DND-41 (cell line): ENCODE measurements at regions not wholly inside any gene's neighbourhood (a gene's known extent, or its start where the extent isn't known, plus 50 kb on each side); places are given as distances from the start of the nearest gene placed in this dataset.

Experiments
- ATAC-seq: fragments of 200-7000 bp; cut with Tn5 transposase; 3 replicates; pipeline ENCODE4 v1.9.1; 2021; ENCODE audit warnings: low read depth; ENCODE audit not compliant: insufficient read depth
- DNase-seq: peaks from one replicate; pipeline ENCODE4 v3.0.0-alpha.2; 2020
- H2AFZ ChIP-seq: 2 replicates; pipeline ENCODE4 v1.6.0; 2012; ENCODE audit warnings: low read depth, low read length
- H3K27ac ChIP-seq: 2 replicates; pipeline ENCODE4 v1.5.1; 2012; ENCODE audit warnings: low read length, inconsistent platforms
- H3K27me3 ChIP-seq: fragments of 200-600 bp; sonication (generic); 2 replicates; pipeline ENCODE4 v1.6.0; 2012; ENCODE audit warnings: low read length, mild to moderate bottlenecking, inconsistent platforms; ENCODE audit not compliant: insufficient read depth, poor library complexity
- H3K36me3 ChIP-seq: 2 replicates; pipeline ENCODE4 v1.5.1; 2012; ENCODE audit warnings: low read length, inconsistent platforms; ENCODE audit not compliant: insufficient read depth
- H3K4me1 ChIP-seq: 2 replicates; pipeline ENCODE4 v1.5.1; 2012; ENCODE audit warnings: mild to moderate bottlenecking, low read length; ENCODE audit not compliant: insufficient read depth
- H3K4me2 ChIP-seq: 2 replicates; pipeline ENCODE4 v1.6.0; 2012; ENCODE audit warnings: mild to moderate bottlenecking, moderate library complexity, low read length, inconsistent platforms; ENCODE audit not compliant: insufficient read depth
- H3K4me3 ChIP-seq, 2 experiments: fragments of 200-600 bp in 1 of 2; shearing (Covaris generic) in 1 of 2; 2 replicates each; pipeline ENCODE4 v1.5.1; 2012 to 2016; ENCODE audit warnings: inconsistent platforms in 2 of 2, low read length in 2 of 2, mild to moderate bottlenecking in 2 of 2, low read depth in 1 of 2, moderate library complexity in 1 of 2
- H3K79me2 ChIP-seq: 2 replicates; pipeline ENCODE4 v1.6.0; 2012; ENCODE audit warnings: low read length, inconsistent platforms; ENCODE audit not compliant: insufficient read depth
- H3K9ac ChIP-seq: 2 replicates; pipeline ENCODE4 v1.6.0; 2012; ENCODE audit warnings: low read depth, mild to moderate bottlenecking, inconsistent platforms, low read length, moderate library complexity
- H3K9me3 ChIP-seq: 2 replicates; pipeline ENCODE4 v1.5.1; 2012; ENCODE audit warnings: low read length, moderate library complexity, mild to moderate bottlenecking, inconsistent platforms; ENCODE audit not compliant: insufficient read depth, severe bottlenecking
- H4K20me1 ChIP-seq: 2 replicates; pipeline ENCODE4 v1.6.0; 2012; ENCODE audit warnings: low read length; ENCODE audit not compliant: insufficient read depth
- EZH2 ChIP-seq: IDR thresholded peaks from 3 replicates; pipeline ENCODE4 v1.6.1; 2012; ENCODE audit warnings: borderline replicate concordance, low read depth, mild to moderate bottlenecking, moderate library complexity, low read length, inconsistent platforms; ENCODE audit not compliant: severe bottlenecking
- TF ChIP-seq, protein P1 (sequence below): IDR thresholded peaks from 2 replicates; pipeline ENCODE4 v1.5.1; 2012; ENCODE audit warnings: borderline replicate concordance, low read length, moderate library complexity, mild to moderate bottlenecking; ENCODE audit not compliant: poor library complexity, severe bottlenecking; ENCODE audit errors: extremely low read depth

DNA sequence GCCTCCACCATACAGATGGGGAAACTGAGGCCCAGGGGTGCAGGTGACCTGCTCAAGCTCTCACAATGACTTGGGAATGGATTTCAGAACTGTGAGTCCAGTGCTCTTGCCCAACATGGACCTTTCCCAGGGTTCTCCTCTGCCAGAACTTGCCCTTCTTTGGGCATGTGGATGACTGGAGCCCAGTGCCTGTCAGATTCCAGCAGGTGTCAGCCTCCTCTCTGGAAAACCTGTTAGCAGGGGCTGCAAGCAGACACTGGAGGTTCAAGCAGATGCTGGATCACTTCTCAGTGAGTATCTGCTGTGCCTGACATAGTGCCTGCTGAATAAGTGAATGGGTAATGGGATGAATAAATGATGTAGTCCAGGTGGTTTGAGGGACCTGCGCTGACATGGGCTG, 314.2 kb upstream of the POU3F1 start:
- peaks cover 7% of the 10 kb centered on the region for H3K27me3 ChIP-seq
- H4K20me1 ChIP-seq, result no peaks in the 10 kb centered on the region
- no peak overlapping the region for H3K4me2 ChIP-seq
- H3K4me3 ChIP-seq, result no peak overlapping the region
- H3K4me1 ChIP-seq, result no peaks in the 10 kb centered on the region
- TF ChIP-seq, protein P1, sequence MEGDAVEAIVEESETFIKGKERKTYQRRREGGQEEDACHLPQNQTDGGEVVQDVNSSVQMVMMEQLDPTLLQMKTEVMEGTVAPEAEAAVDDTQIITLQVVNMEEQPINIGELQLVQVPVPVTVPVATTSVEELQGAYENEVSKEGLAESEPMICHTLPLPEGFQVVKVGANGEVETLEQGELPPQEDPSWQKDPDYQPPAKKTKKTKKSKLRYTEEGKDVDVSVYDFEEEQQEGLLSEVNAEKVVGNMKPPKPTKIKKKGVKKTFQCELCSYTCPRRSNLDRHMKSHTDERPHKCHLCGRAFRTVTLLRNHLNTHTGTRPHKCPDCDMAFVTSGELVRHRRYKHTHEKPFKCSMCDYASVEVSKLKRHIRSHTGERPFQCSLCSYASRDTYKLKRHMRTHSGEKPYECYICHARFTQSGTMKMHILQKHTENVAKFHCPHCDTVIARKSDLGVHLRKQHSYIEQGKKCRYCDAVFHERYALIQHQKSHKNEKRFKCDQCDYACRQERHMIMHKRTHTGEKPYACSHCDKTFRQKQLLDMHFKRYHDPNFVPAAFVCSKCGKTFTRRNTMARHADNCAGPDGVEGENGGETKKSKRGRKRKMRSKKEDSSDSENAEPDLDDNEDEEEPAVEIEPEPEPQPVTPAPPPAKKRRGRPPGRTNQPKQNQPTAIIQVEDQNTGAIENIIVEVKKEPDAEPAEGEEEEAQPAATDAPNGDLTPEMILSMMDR, result peak; percentile 30
- no peak for TF ChIP-seq EZH2
- no peak overlapping the region for H3K27ac ChIP-seq
- no peaks in the 10 kb centered on the region for H3K36me3 ChIP-seq
- DNase-seq, result no peak
- no peak for ATAC-seq
- no peak overlapping the region for H2AFZ ChIP-seq
- H3K9me3 ChIP-seq, result no peaks in the 10 kb centered on the region
- H3K9ac ChIP-seq, result no peak overlapping the region
- no peaks in the 10 kb centered on the region for H3K79me2 ChIP-seq

DNA sequence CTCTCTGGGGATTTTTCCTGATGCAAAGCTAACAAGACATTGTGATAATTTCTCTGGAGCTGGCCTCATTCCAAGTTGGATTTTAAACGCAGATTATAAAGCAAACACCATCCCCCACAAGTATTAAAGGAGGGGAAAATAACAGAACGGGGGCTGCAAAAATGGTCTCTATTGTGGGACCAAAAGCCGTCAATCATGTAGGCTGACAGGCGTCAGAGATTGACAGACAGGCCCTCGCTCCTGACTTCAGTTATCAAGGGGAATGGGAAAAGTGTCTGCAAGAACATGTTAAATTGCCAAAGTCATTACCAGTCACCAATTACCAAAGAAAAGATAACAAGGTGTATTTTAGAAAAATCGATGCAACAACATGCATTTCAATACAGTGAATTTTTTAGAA, 307.4 kb upstream of the POU3F1 start:
- Histone ChIP-seq H4K20me1 (peaks cover 3% of the 10 kb centered on the region; the same call in 1 of the 2 replicates), H3K4me2 (no peak overlapping the region), H3K4me3 (no peak overlapping the region), H3K79me2 (no peaks in the 10 kb centered on the region), H3K9me3 (no peaks in the 10 kb centered on the region), H3K36me3 (no peaks in the 10 kb centered on the region), H3K9ac (no peak overlapping the region), H3K27ac (no peak overlapping the region), H3K4me1 (no peaks in the 10 kb centered on the region), H2AFZ (no peak overlapping the region), H3K27me3 (peaks cover 3% of the 10 kb centered on the region)
- ATAC-seq (no peak), DNase-seq (no peak)
- TF ChIP-seq, protein P1, result no peak
- TF ChIP-seq EZH2, result no peak

DNA sequence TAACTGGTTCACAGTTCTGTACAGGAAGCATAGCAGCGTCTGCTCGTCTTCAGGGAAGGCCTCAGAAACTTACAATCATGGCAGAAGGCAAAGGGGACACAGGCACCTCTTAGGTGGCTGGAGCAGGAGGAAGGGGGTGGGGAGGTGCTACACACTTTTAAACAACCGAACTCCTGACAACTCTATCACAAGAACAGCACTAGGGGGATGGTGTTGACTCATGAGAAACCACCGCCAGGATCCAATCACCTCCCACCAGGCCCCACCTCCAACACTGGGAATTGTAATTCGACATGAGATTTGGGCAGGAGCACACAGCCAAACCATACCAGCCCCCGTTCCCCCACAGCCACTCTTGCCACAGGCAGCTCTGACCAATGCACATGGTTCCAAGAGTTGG, 306.3 kb upstream of the POU3F1 start:
- H3K4me1 ChIP-seq, result no peaks in the 10 kb centered on the region
- no peak overlapping the region for H3K4me2 ChIP-seq
- DNase-seq (no peak), ATAC-seq (no peak)
- H3K9me3 ChIP-seq, result no peaks in the 10 kb centered on the region
- H3K27me3 ChIP-seq, result peaks cover 8% of the 10 kb centered on the region
- no peak overlapping the region for H2AFZ ChIP-seq
- no peaks in the 10 kb centered on the region for H3K79me2 ChIP-seq
- no peak overlapping the region for H3K9ac ChIP-seq
- no peak overlapping the region for H3K4me3 ChIP-seq
- H3K27ac ChIP-seq, result no peak overlapping the region
- TF ChIP-seq, protein P1, result no peak
- no peak for TF ChIP-seq EZH2
- peaks cover 3% of the 10 kb centered on the region; the same call in 1 of the 2 replicates for H4K20me1 ChIP-seq
- no peaks in the 10 kb centered on the region for H3K36me3 ChIP-seq
